Endothelial cell of umbilical vein (primary cell): ENCODE measurements at regions not wholly inside any gene's neighbourhood (a gene's known extent, or its start where the extent isn't known, plus 50 kb on each side); places are given as distances from the start of the nearest gene placed in this dataset.
"Not testable (repeated sequence)": the region's sequence is repeated elsewhere in the genome, so short reads cannot be mapped to it uniquely, and the experiment has no call there.

ENCODE experiments used
- BruUV-seq: library from RNA; stranded (reverse); fragments of 400-500 nt; replicated peaks from 2 replicates; lab custom pipeline; 2021; lab: Mats Ljungman, UMichigan
- CTCF ChIA-PET: fragments of 300-600, 350-600 bp; sonication (Branson Sonifier 250); formaldehyde crosslinking; loops from one replicate; lab custom pipeline; 2021; ENCODE audit warnings: antibody characterized with exemption, inconsistent platforms; lab: Charles Lee
- POLR2A ChIA-PET: fragments of 300-600, 350-600 bp; sonication (Branson Sonifier 250); formaldehyde crosslinking; loops from one replicate; lab custom pipeline; 2021; ENCODE audit warnings: antibody characterized with exemption, inconsistent platforms; lab: Charles Lee
- DNase-seq: peaks from one replicate; pipeline ENCODE4 v3.0.0-alpha.2; 2011; ENCODE audit warnings: low read depth, low spot score
- FAIRE-seq: peaks from 2 replicates; lab custom pipeline; 2011; peaks lifted over from hg19 to GRCh38; lab: Jason Lieb, UNC
- H2AFZ ChIP-seq: 2 replicates; pipeline ENCODE4 v1.6.0; 2012; ENCODE audit warnings: low read depth, low read length, control low read depth, inconsistent platforms
- H3K27ac ChIP-seq: 2 replicates; pipeline ENCODE4 v1.5.1; 2011; ENCODE audit warnings: low read depth, mild to moderate bottlenecking, control low read depth, low read length, moderate library complexity; ENCODE audit not compliant: insufficient read depth
- H3K27me3 ChIP-seq, 2 experiments: 2 replicates each; pipeline versions ENCODE4 v1.6.0 to v1.6.1; 2011; ENCODE audit warnings: low read length in 2 of 2, mixed read lengths in 1 of 2; ENCODE audit not compliant: control insufficient read depth in 2 of 2, insufficient read depth in 2 of 2
- H3K36me3 ChIP-seq, 2 experiments: 2 replicates in 1 of 2; 3 replicates in 1 of 2; pipeline ENCODE4 v1.5.1; 2011; ENCODE audit warnings: low read length in 2 of 2, mild to moderate bottlenecking in 1 of 2, moderate library complexity in 1 of 2; ENCODE audit not compliant: control insufficient read depth in 2 of 2, insufficient read depth in 2 of 2; ENCODE audit errors: extremely low read depth in 1 of 2
- H3K4me1 ChIP-seq: 3 replicates; pipeline ENCODE4 v1.5.1; 2011; ENCODE audit warnings: mild to moderate bottlenecking, low read length; ENCODE audit not compliant: control insufficient read depth, insufficient read depth; ENCODE audit errors: extremely low read depth
- H3K4me2 ChIP-seq: 2 replicates; pipeline ENCODE4 v1.6.1; 2011; ENCODE audit warnings: low read length, control low read depth, mixed read lengths; ENCODE audit not compliant: insufficient read depth
- H3K4me3 ChIP-seq, 3 experiments: fragments of 200-600 bp in 1 of 3; sonication (generic), shearing (Covaris generic) in 1 of 3; replicated peaks in 1 of 3; 2 replicates each; pipeline ENCODE4 v1.5.1; 2011 to 2016; ENCODE audit warnings: control low read depth in 3 of 3, low read length in 3 of 3, mild to moderate bottlenecking in 2 of 3, inconsistent platforms in 1 of 3, low read depth in 1 of 3, moderate library complexity in 1 of 3; ENCODE audit not compliant: insufficient read depth in 1 of 3
- H3K79me2 ChIP-seq: 2 replicates; pipeline ENCODE4 v1.6.0; 2012; ENCODE audit warnings: low read length, inconsistent platforms; ENCODE audit not compliant: control insufficient read depth, insufficient read depth
- H3K9ac ChIP-seq: replicated peaks from 2 replicates; pipeline ENCODE3; 2011; ENCODE audit warnings: low read length, control low read depth; ENCODE audit not compliant: insufficient read depth; ENCODE audit errors: extremely low read depth
- H3K9me1 ChIP-seq: replicated peaks from 3 replicates; pipeline ENCODE4 v1.6.0; 2011; ENCODE audit warnings: mild to moderate bottlenecking, low read length; ENCODE audit not compliant: control insufficient read depth, insufficient read depth; ENCODE audit errors: extremely low read depth
- H3K9me3 ChIP-seq: replicated peaks from 2 replicates; pipeline ENCODE4 v1.5.1; 2012; ENCODE audit warnings: low read length, inconsistent platforms; ENCODE audit not compliant: control insufficient read depth, insufficient read depth
- H4K20me1 ChIP-seq: replicated peaks from 2 replicates; pipeline ENCODE3; 2011; ENCODE audit warnings: mild to moderate bottlenecking, low read length; ENCODE audit not compliant: control insufficient read depth, insufficient read depth; ENCODE audit errors: extremely low read depth
- EZH2 ChIP-seq: IDR thresholded peaks from 2 replicates; pipeline ENCODE4 v1.6.1; 2012; ENCODE audit warnings: borderline replicate concordance, low read depth, mild to moderate bottlenecking, moderate library complexity, low read length, inconsistent platforms; ENCODE audit not compliant: severe bottlenecking
- FOS ChIP-seq: IDR thresholded peaks from 2 replicates; pipeline ENCODE4 v1.6.1; 2011; ENCODE audit warnings: mild to moderate bottlenecking, low read length, moderate library complexity, borderline replicate concordance; ENCODE audit not compliant: insufficient read depth
- GATA2 ChIP-seq: IDR thresholded peaks from 2 replicates; pipeline ENCODE4 v1.7.0; 2011; ENCODE audit warnings: low read depth, mild to moderate bottlenecking, moderate library complexity, mixed read lengths, low read length; ENCODE audit not compliant: insufficient read length, insufficient read depth
- JUN ChIP-seq: IDR thresholded peaks from 2 replicates; pipeline ENCODE4 v1.6.1; 2011; ENCODE audit warnings: borderline replicate concordance, low read depth; ENCODE audit not compliant: insufficient read length, insufficient read depth
- MYC ChIP-seq: IDR thresholded peaks from one replicate; pipeline ENCODE4 v1.6.1; 2011; ENCODE audit warnings: mild to moderate bottlenecking, low read depth, low read length
- POLR2A ChIP-seq: IDR thresholded peaks from 2 replicates; pipeline ENCODE4 v1.6.1; 2012; ENCODE audit warnings: low read depth, mild to moderate bottlenecking, control low read depth, low read length
- POLR2AphosphoS5 ChIP-seq: IDR thresholded peaks from 2 replicates; pipeline ENCODE4 v1.6.1; 2012; ENCODE audit warnings: low read depth, mild to moderate bottlenecking, control low read depth, low read length, moderate library complexity; ENCODE audit not compliant: insufficient read depth
- dilution Hi-C: fragments of 300-500 bp; cut with MboI; formaldehyde crosslinking; loops from one replicate; pipeline ENCODE4 v1.15.0; 2019; ENCODE audit warnings: low sequenced_read_pairs; ENCODE audit not compliant: extremely low pct_ligation_motif_present
- intact Hi-C: fragments of 100-400 bp; cut with micrococcal nuclease; formaldehyde crosslinking; loops from one replicate; pipeline ENCODE4 v1.10.0; 2022
- TF ChIP-seq, protein P1 (sequence below), 2 donors: IDR thresholded peaks; 1 replicate in 1 of 2; 2 replicates in 1 of 2; pipeline ENCODE4 v1.5.1; 2011; ENCODE audit warnings: low read length in 2 of 2, mild to moderate bottlenecking in 2 of 2, moderate library complexity in 2 of 2, control low read depth in 1 of 2, inconsistent platforms in 1 of 2, low read depth in 1 of 2; ENCODE audit not compliant: insufficient read depth in 1 of 2; ENCODE audit errors: extremely low read depth in 1 of 2
- TF ChIP-seq, protein P2 (sequence below): IDR thresholded peaks from 2 replicates; pipeline ENCODE4 v1.6.1; 2011; ENCODE audit not compliant: insufficient read depth, insufficient read length

DNA sequence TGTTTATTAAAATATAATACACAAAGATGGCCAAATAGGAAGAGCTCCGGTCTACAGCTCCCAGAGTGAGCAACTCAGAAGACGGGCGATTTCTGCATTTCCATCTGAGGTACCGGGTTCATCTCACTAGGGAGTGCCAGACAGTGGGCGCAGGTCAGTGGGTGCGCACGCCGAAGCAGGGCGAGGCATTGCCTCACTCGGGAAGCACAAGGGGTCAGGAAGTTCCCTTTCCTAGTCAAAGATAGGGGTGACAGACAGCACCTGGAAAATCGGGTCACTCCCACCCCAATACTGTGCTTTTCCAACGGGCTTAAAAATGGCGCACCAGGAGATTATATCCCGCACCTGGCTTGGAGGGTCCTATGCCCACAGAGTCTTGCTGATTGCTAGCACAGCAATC, 234.9 kb upstream of the CDH11 start:
- H3K27me3 ChIP-seq, BruUV-seq, H3K4me1 ChIP-seq, H3K9ac ChIP-seq, intact Hi-C loops, H3K79me2 ChIP-seq, H3K27ac ChIP-seq, H3K9me1 ChIP-seq, FAIRE-seq, H3K36me3 ChIP-seq, dilution Hi-C loops, H3K9me3 ChIP-seq, DNase-seq, CTCF ChIA-PET, H4K20me1 ChIP-seq, H3K4me3 ChIP-seq, H2AFZ ChIP-seq, H3K4me2 ChIP-seq, POLR2A ChIA-PET: not testable (repeated sequence)

DNA sequence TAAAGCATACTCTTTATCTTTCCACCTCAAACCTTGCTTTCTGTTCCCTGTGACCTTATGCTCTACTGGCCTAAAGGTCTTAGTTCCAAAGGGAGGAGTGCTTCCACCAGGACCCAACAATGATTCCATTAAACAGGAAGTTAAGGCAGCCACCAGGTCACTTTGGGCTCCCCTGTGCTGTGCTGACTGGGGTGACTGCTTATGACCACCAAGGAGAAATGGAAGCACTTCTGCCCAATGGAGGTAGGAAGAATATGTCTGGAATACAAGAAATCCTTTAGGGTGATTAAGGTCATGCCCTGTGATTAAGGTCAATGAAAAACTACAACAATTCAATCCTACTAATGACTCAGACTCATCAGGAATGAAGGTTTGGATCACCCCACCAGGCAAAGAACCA, 233.8 kb upstream of the CDH11 start:
- Histone ChIP-seq H4K20me1 (no peaks in the 10 kb centered on the region), H3K9ac (no peak overlapping the region), H3K4me1 (no peaks in the 10 kb centered on the region), H3K4me2 (no peak overlapping the region), H3K4me3 (no peak overlapping the region), H3K27me3 (no peaks in the 10 kb centered on the region), H3K79me2 (no peaks in the 10 kb centered on the region), H3K9me1 (no peaks in the 10 kb centered on the region), H3K36me3 (no peaks in the 10 kb centered on the region), H3K27ac (no peak overlapping the region), H2AFZ (no peak overlapping the region), H3K9me3 (no peaks in the 10 kb centered on the region)
- ChIA-PET CTCF (no interaction called here), POLR2A (no interaction called here)
- dilution Hi-C loops, result no loop called here
- BruUV-seq, result no TSS peak
- TF ChIP-seq FOS (no peak), JUN (no peak), MYC (no peak), GATA2 (no peak), EZH2 (no peak), POLR2AphosphoS5 (no peak), POLR2A (no peak)
- TF ChIP-seq, protein P1, sequence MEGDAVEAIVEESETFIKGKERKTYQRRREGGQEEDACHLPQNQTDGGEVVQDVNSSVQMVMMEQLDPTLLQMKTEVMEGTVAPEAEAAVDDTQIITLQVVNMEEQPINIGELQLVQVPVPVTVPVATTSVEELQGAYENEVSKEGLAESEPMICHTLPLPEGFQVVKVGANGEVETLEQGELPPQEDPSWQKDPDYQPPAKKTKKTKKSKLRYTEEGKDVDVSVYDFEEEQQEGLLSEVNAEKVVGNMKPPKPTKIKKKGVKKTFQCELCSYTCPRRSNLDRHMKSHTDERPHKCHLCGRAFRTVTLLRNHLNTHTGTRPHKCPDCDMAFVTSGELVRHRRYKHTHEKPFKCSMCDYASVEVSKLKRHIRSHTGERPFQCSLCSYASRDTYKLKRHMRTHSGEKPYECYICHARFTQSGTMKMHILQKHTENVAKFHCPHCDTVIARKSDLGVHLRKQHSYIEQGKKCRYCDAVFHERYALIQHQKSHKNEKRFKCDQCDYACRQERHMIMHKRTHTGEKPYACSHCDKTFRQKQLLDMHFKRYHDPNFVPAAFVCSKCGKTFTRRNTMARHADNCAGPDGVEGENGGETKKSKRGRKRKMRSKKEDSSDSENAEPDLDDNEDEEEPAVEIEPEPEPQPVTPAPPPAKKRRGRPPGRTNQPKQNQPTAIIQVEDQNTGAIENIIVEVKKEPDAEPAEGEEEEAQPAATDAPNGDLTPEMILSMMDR (IDR thresholded peaks at IDR 0.05; ENCODE audit: extremely low read depth in 1 of 2, insufficient read depth in 1 of 2, low read depth in 1 of 2, low read length in 2 of 2), result no peak
- TF ChIP-seq, protein P2, sequence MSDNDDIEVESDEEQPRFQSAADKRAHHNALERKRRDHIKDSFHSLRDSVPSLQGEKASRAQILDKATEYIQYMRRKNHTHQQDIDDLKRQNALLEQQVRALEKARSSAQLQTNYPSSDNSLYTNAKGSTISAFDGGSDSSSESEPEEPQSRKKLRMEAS, result no peak
- FAIRE-seq (no peak), DNase-seq (no peak)
- intact Hi-C loops, result no loop called here
